ENCODE measurements at regions not wholly inside any gene's neighbourhood (a gene's known extent, or its start where the extent isn't known, plus 50 kb on each side); places are given as distances from the start of the nearest gene placed in this dataset.
A peak's percentile ranks its signal among the peaks of the same experiment; 100 is the strongest.

GRCh38 chr20:48190757-48191156, 405.5 kb upstream of the SULF2 start (continued):
- no peak for TF ChIP-seq IKZF1 (conservative IDR thresholded peaks at IDR 0.05)
- TF ChIP-seq KLF5 (IDR thresholded peaks at IDR 0.05; ENCODE audit: partially characterized antibody): no peak

GRCh38 chr20:48189181-48189580, 403.9 kb upstream of the SULF2 start:
- 0% methylated on average over 4 of the region's 4 CpGs for WGBS (ENCODE audit: insufficient coverage, insufficient replicate concordance, low lambda C conversion rate, missing lambda C conversion rate)
- no peak for FAIRE-seq
- ChIA-PET RAD21 (ENCODE audit: unreplicated experiment) (no interaction called here), CTCF (interaction anchor here (0.7 kb wide), 1 partner anchor 368 kb away, joined by 3 read pairs; no protein-coding TSS in a partner anchor), POLR2A (interaction anchor here (0.7 kb wide), 1 partner anchor 435 kb away, joined by 5 read pairs; no protein-coding TSS in a partner anchor), SMC1A (ENCODE audit: uncharacterized antibody, unreplicated experiment) (interaction anchor here (1.2 kb wide), 2 partner anchors 27 to 431 kb away, joined by 3 to 4 read pairs; no protein-coding TSS in a partner anchor)
- Histone ChIP-seq H4K20me1 (ENCODE audit: control insufficient read depth, insufficient read depth) (no peaks in the 10 kb centered on the region), H3K9me3 (replicated peaks; ENCODE audit: control insufficient read depth, insufficient read depth, low read length) (peaks cover 2% of the 10 kb centered on the region; the same call in 1 of the 3 replicates), H3K36me3 (ENCODE audit: control insufficient read depth in 2 of 2, insufficient read depth in 2 of 2, low read length in 1 of 2) (no peaks in the 10 kb centered on the region), H3K9ac (ENCODE audit: control insufficient read depth, insufficient read depth, low read length) (no peak overlapping the region), H3K79me2 (ENCODE audit: control insufficient read depth, insufficient read depth, low read length) (no peaks in the 10 kb centered on the region), H3K27me3 (replicated peaks in 1 of 2; ENCODE audit: control insufficient read depth in 2 of 2, insufficient read depth in 2 of 2, low read length in 1 of 2) (no peaks in the 10 kb centered on the region), H3K4me2 (ENCODE audit: control insufficient read depth, insufficient read depth) (no peak overlapping the region), H3K4me3 (no peak overlapping the region), H3K4me1 (ENCODE audit: control insufficient read depth, insufficient read depth, low read length) (no peaks in the 10 kb centered on the region), H3K27ac (ENCODE audit: control insufficient read depth, insufficient read depth) (no peak overlapping the region), H2AFZ (ENCODE audit: control insufficient read depth, low read depth, low read length) (no peak overlapping the region)
- BruUV-seq (replicated peaks): no TSS peak
- peak; percentile 2 for DNase-seq (ENCODE audit: low read depth, low spot score)
- intact Hi-C loops (cut with micrococcal nuclease; ENCODE audit: unreplicated experiment): no loop called here
- no peak for ATAC-seq
- TF ChIP-seq JUND (IDR thresholded peaks at IDR 0.05; ENCODE audit: low read depth, low read length) (no peak), SPI1 (IDR thresholded peaks at IDR 0.05; ENCODE audit: borderline replicate concordance, insufficient read depth, low read depth, low read length) (peak; percentile 33; the same call in 1 of the 2 replicates), ZNF384 (IDR thresholded peaks at IDR 0.05; ENCODE audit: borderline replicate concordance, low read depth, low read length) (no peak), RAD21 (IDR thresholded peaks at IDR 0.05; ENCODE audit: insufficient read depth, low read depth, low read length) (peak; percentile 59), IKZF2 (IDR thresholded peaks at IDR 0.05) (0 out of 4 replicates have a peak, but pooled peaks of 1 of the 2 experiments have one; percentile 18), RUNX3 (IDR thresholded peaks at IDR 0.05; ENCODE audit: low read length) (0 out of 2 replicates have a peak, but pooled peaks have one; percentile 15), SMC3 (IDR thresholded peaks at IDR 0.05; ENCODE audit: borderline replicate concordance, low read length) (peak; percentile 34; the same call in 1 of the 2 replicates), YY1 (IDR thresholded peaks at IDR 0.05; ENCODE audit: low read depth, low read length) (no peak), IRF5 (IDR thresholded peaks at IDR 0.05; ENCODE audit: borderline replicate concordance) (no peak), HDAC2 (IDR thresholded peaks at IDR 0.05) (no peak), CTCF (IDR thresholded peaks at IDR 0.05 in 2 of 3, conservative IDR thresholded peaks at IDR 0.05 in 1 of 3; ENCODE audit: control insufficient read depth in 2 of 3, extremely low read depth in 1 of 3, insufficient read depth in 1 of 3, low read depth in 3 of 3, low read length in 3 of 3) (peak; percentile 27 to 34 (median 27); a peak in 4 of 6 replicates), ETV6 (conservative IDR thresholded peaks at IDR 0.05 in 1 of 2, IDR thresholded peaks at IDR 0.05 in 1 of 2; ENCODE audit: borderline replicate concordance in 1 of 2, low read depth in 1 of 2) (0 out of 4 replicates have a peak, but pooled peaks of 1 of the 2 experiments have one; percentile 29), PAX5 (IDR thresholded peaks at IDR 0.05; ENCODE audit: borderline replicate concordance, low read depth, low read length) (peak; percentile 21; the same call in 1 of the 2 replicates)
- in situ Hi-C loops (cut with MboI): no loop called here
